ENCODE measurements at regions not wholly inside any gene's neighbourhood (a gene's known extent, or its start where the extent isn't known, plus 50 kb on each side); places are given as distances from the start of the nearest gene placed in this dataset.

- no peak for DNase-seq (ENCODE audit: low read depth in 2 of 3, low spot score in 1 of 3)
Observed at GRCh38 chrX:20437683-20438082, 171.0 kb upstream of the RPS6KA3 start.

GRCh38 chrX:20435913-20436312, 169.2 kb upstream of the RPS6KA3 start:
- no peak for DNase-seq (ENCODE audit: low read depth in 2 of 3, low spot score in 1 of 3)

- DNase-seq (ENCODE audit: low read depth in 2 of 3, low spot score in 1 of 3) = no peak
Observed at GRCh38 chrX:20434986-20435385, 168.3 kb upstream of the RPS6KA3 start.

DNA sequence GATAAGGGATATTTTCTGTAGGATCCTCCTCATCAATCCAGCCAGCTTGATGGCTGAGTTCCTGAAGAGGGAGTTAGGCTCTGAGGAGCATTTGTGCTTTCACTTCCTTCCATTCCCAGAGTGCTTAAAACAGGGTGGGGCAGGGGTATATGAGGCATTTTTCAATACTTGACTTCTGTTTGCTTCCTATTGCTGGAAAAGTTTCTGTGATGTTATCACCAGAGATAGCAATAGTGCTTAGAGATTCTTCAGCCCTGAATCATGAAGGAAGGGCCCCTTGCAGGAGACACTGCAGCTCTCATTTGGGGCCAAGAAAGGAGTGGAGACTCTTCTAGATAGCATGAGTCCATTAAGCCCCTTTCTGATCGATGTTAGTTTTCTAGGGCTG, 166.7 kb upstream of the RPS6KA3 start:
- DNase-seq (ENCODE audit: low read depth in 2 of 3, low spot score in 1 of 3) = no peak

- no peak for DNase-seq (ENCODE audit: low read depth in 2 of 3, low spot score in 1 of 3)
Observed at GRCh38 chrX:20432746-20433387, 166.2 kb upstream of the RPS6KA3 start.

- DNase-seq (ENCODE audit: low read depth in 2 of 3, low spot score in 1 of 3) = no peak
Observed at GRCh38 chrX:20432048-20432447, 165.3 kb upstream of the RPS6KA3 start.

DNA sequence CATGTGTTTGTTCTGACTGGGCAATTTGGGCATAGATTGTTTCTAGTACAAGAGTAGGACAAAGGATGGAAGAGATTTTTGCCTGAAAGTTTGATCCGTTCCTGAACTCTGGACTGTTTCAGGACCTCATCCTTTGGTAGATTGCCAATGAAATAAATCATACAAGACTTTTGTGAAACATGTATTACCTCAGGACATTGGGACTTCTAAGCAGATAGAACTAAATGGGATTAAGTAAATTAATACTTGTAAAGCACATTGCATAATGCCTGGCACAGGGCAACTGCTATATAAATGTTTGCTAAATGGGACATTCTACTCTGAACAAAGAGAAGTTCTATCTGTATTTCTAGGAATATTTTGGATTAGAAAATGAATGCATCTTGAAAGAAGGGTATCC, 164.8 kb upstream of the RPS6KA3 start:
- DNase-seq (ENCODE audit: low read depth in 2 of 3, low spot score in 1 of 3) = no peak

DNA sequence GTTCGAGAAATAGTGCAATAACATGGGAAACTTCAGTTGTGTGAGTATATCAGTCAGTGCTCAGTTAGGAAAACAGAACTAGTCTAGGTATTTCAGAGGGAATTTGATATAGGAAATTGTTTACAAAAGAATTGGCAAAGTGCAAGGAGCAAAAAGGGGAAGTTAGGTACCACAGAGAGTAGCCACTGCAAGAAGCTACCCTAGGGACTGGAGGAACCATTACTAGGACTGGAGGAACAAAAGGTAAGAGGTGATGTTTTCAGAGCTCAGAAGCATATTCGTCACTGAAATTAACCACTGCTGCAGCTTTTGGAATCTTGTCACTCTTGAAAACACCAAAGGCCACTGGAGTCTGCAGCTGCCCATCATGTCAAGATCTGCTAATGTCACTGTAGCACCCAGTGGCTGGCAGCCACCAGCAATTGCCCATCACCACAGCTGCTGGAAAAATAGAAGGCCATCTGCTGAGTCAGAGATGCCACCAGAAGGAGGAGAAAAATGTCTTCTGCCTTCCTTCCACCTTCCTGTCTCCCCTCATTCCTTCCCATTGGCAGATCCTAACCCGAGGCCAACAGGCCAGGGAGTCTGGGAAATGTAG, 160.6 kb upstream of the RPS6KA3 start:
- DNase-seq (ENCODE audit: low read depth in 2 of 3, low spot score in 1 of 3) = no peak

GRCh38 chrX:20421697-20422096, 155.0 kb upstream of the RPS6KA3 start:
- no peak for DNase-seq (ENCODE audit: low read depth in 2 of 3, low spot score in 1 of 3)

DNA sequence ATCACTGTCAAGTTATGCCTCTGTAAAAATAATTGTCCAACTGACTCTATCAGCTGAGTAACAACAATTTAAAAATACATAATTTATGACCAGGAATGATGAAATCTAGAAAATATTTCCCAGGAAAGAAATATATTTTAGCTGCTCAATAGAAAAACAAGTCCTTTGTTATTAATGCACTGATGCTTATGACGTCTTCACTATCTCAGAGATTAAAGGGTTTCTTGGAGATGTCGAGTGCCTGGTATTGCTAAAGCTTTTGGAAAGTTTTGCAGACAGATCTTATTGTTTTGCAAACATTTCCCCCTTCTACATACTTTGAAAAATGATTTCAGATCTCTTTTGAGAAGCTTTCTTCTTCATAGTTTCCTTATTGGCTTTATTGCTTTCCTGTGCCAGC, 154.6 kb upstream of the RPS6KA3 start:
- DNase-seq (ENCODE audit: low read depth in 2 of 3, low spot score in 1 of 3) = no peak

GRCh38 chrX:20420058-20420457, 153.3 kb upstream of the RPS6KA3 start:
- DNase-seq (ENCODE audit: low read depth in 2 of 3, low spot score in 1 of 3) = no peak

- DNase-seq (ENCODE audit: low read depth in 2 of 3, low spot score in 1 of 3) = no peak
Observed at GRCh38 chrX:20418379-20419150, 151.9 kb upstream of the RPS6KA3 start.

DNA sequence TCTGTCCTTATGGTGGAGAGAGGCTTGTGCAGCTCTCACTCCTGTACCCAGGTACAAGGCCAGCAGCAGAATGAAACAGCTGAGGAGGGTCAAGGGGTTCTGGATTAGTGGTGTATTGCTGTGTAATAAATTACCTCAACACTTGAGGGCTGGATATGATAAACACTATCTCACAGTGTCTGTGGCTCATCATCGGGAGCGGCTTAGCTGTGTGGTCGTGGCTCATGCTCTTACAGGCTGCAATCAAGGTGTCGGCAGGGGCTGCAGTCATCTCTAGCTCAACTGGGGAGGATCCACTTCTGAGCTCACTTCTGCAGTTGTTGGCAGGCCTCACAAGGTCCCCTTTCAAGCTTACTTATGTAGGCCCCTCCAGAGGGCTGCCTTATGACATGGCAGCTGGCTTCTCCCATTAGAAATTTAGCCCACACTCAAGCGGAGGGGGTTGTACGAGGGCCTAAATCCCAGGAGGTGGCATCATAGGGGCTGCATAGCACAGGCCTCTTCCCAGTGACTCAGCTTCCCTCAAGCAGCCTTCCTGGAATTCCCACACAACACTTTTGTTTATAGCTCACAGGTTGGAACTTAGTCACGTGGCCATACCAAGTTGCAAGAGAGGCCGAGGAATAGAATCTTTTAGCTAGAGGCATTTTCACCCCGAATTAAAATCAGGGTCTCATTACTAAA, 148.2 kb upstream of the RPS6KA3 start:
- no peak for DNase-seq (ENCODE audit: low read depth in 2 of 3, low spot score in 1 of 3)

DNA sequence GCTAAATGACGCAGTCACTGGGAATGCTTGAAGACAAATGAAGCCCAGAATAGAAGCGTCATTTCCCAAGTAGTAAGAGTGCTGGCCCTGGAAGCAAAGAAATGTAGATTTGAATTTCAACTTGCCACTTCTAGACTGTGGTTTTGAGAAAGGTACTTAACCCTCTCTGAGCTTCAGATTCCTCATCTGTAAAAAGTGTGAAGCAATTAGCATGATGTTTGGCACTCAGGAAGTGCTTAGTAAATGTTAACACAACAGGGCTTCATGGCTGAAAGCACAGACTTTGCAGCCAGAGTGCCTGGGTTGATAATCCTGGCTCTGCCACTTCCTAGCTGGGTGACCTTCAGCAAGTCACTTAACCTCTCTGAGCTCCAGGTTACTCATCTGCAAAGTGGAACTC, 147.4 kb upstream of the RPS6KA3 start:
- no peak for DNase-seq (ENCODE audit: low read depth in 2 of 3, low spot score in 1 of 3)

DNA sequence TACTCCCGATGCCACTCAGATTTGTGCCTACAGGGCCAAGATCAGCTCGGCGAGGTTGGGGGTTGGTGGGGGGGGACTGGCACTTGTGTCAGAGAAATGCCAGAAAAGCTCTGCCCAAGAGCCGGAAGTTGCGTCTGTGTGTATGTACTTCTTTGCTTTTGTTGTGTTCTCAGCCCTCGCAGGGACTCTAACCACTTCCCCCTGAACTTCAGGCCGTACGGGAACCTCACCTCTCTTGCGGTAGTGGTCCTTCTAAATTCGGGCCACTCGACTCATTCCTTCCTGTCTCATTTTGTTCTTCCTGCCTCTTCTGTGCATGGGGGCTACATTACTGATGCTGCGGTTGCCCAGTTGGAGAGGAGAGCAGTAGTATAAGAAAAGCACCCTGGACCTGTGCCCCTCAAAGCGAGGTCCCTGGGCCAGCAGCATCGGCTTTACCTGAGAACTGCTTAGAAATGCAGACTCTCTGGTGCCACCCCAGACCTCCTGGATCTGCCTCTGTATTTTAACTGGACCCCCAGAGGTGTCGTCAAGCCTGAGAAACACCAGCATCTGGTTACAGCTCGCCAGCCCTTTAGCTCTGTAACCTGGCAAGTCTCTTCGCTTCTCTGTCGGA, 146.3 kb upstream of the RPS6KA3 start:
- DNase-seq (ENCODE audit: low read depth in 2 of 3, low spot score in 1 of 3) = peak in 1 of 3 donors; percentile 11

GRCh38 chrX:20410540-20410939, 143.8 kb upstream of the RPS6KA3 start:
- no peak for DNase-seq (ENCODE audit: low read depth in 2 of 3, low spot score in 1 of 3)

DNA sequence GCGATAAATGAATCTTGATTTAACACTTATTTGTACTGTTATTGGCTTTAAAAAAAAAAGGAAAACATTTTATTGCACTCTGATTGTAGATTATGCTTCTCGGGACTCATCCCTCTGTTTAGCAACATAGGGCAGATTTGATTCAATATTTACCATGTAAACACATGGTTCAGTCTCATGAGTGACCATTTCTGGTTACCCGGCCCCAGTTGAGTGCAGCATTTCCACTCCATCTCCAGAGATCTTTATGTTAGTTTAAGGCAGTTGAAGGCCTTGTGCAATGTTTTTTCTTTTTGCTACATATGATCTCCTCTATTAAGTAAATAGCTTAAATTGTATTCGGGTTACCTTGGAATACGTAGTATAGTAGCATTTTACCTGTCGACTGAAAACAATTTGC, 143.3 kb upstream of the RPS6KA3 start:
- no peak for DNase-seq (ENCODE audit: low read depth in 2 of 3, low spot score in 1 of 3)

GRCh38 chrX:20402956-20403355, 136.2 kb upstream of the RPS6KA3 start:
- no peak for DNase-seq (ENCODE audit: low read depth in 2 of 3, low spot score in 1 of 3)

- DNase-seq (ENCODE audit: low read depth in 2 of 3, low spot score in 1 of 3) = no peak
Observed at GRCh38 chrX:20399728-20400414, 133.2 kb upstream of the RPS6KA3 start.

DNA sequence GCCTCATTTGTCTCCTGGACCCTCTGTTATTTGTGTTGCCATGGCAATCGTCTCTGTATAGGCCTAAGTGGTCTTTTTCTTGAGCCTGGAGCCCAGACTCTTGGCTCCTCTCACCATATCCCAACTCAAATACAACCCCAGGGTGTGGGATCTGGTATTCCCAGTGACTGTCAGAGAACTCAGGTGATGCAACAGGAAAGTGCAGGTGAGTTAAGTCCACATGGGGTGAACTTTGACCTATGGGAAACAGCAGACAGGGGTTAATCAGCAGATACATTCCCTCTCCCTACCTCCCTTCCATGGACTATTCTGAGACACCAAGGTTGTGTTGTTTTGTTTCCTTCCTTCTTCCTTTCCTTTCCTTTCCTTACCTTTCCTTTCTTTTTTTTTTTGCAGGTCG, 130.9 kb upstream of the RPS6KA3 start:
- DNase-seq (ENCODE audit: low read depth in 2 of 3, low spot score in 1 of 3) = no peak

DNA sequence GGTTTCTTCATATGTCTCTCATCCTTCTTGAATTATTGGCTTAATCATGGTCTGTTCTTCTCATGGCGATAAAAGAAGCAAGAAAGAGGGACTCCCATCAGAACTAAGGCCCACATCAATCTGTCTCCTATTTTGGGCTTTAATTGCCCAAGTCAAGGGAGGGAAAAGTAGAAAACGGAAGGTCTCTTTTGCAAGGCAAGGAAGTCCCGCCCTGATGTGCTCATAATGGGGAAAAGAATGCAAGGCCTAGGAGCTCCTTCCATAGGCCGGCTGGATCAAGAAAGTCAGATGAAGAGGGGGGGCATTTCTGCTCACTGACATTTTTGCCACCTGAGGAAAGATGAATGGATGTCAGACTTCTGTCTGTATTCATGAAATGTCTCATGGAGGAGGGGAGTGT, 127.7 kb upstream of the RPS6KA3 start:
- DNase-seq (ENCODE audit: low read depth in 2 of 3, low spot score in 1 of 3) = no peak

Measured in stimulated activated CD4-positive, alpha-beta T cell treated with anti-CD3 and anti-CD28 coated beads, Interleukin-12 subunit alpha, Interleukin-12 subunit beta, amount 100 ng/mL, for 48 hours (primary cell).